Panc1 (cell line): ENCODE measurements at regions not wholly inside any gene's neighbourhood (a gene's known extent, or its start where the extent isn't known, plus 50 kb on each side); places are given as distances from the start of the nearest gene placed in this dataset.
A peak's percentile ranks its signal among the peaks of the same experiment; 100 is the strongest.

Source experiments
- CTCF ChIP-seq: fragments of 450-650 bp; IDR thresholded peaks from 2 replicates; pipeline ENCODE4 v1.5.1; 2017; ENCODE audit warnings: mild to moderate bottlenecking
- POLR2AphosphoS5 ChIP-seq: IDR thresholded peaks from 2 replicates; pipeline ENCODE4 v1.6.1; 2012; ENCODE audit warnings: mild to moderate bottlenecking, low read depth, low read length, moderate library complexity
- REST ChIP-seq, 2 experiments: IDR thresholded peaks; 2 replicates each; pipeline ENCODE4 v1.6.1; 2011 to 2012; ENCODE audit warnings: low read depth in 2 of 2, control low read depth in 1 of 2, low read length in 1 of 2, mild to moderate bottlenecking in 1 of 2, moderate library complexity in 1 of 2; ENCODE audit not compliant: insufficient read depth in 1 of 2
- SIN3A ChIP-seq: IDR thresholded peaks from 2 replicates; pipeline ENCODE4 v1.6.1; 2012; ENCODE audit warnings: low read depth, mild to moderate bottlenecking, low read length, moderate library complexity, borderline replicate concordance; ENCODE audit not compliant: insufficient read depth
- TCF7L2 ChIP-seq: IDR thresholded peaks from 2 replicates; pipeline ENCODE4 v1.6.1; 2011; ENCODE audit warnings: mild to moderate bottlenecking, low read depth, low read length, inconsistent platforms

- TF ChIP-seq CTCF (no peak), REST (IDR thresholded peaks at IDR 0.05; ENCODE audit: insufficient read depth in 1 of 2, low read depth in 2 of 2, low read length in 1 of 2) (peak; percentile 79 to 81), SIN3A (no peak), TCF7L2 (no peak), POLR2AphosphoS5 (no peak)
Observed at GRCh38 chr2:114068438-114068837, 178.5 kb downstream of the ACTR3 start.
